ELR (cell line): ENCODE measurements at regions not wholly inside any gene's neighbourhood (a gene's known extent, or its start where the extent isn't known, plus 50 kb on each side); places are given as distances from the start of the nearest gene placed in this dataset.
"Not testable (repeated sequence)": the region's sequence is repeated elsewhere in the genome, so short reads cannot be mapped to it uniquely, and the experiment has no call there.

ENCODE experiments used
- DNase-seq: peaks from one replicate; pipeline ENCODE4 v3.0.0-alpha.2; 2015; ENCODE audit warnings: low read depth

DNA sequence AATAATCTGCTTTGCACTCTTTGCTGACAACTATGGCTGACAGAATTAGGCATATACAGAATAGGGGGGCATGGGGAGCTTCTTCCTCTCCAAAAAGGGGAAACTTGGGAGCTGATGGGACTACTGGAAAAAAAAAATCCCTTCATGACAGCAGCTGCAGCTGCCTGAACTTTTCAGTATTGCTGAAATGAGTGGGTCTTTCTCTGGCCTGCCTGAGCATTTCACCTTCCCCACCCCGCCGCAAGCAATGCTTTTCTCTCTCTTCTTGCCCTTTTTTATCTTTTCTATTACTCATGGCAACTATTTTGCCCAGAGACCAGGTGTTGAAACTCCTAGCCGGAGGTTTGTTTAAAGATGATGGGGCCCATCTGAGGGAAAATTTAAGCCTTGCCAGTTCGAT, 244.9 kb downstream of the SEMA3D start:
- DNase-seq, result no peak

- no peak for DNase-seq
These were observed 245.6 kb downstream of the SEMA3D start for GRCh38 chr7:84941291-84941690.

DNA sequence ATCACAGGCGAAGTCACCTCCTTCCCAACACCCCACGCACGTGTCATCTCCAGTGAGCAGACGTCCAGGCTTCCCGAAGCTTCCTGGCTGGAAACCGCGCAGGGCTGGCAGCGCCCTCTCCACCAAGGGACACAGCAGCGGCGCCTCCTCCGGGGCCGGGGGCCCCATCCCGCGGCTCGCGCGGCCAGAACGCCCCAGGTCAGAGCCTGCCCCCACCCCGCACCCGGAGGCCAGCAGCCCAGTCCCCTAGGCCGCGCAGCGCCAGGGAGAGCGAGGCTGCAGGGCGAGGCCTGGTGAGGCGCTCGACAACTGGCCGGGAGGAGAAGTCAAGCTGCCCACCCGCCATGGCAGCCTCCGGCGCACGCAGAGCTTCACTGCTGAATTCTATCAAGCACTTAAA, 247.0 kb downstream of the SEMA3D start:
- no peak for DNase-seq

GRCh38 chr7:84939442-84939841, 247.4 kb downstream of the SEMA3D start:
- DNase-seq, result no peak

- DNase-seq, result no peak
These were observed 262.5 kb downstream of the SEMA3D start for GRCh38 chr7:84924353-84924752.

- DNase-seq, result no peak
These were observed 263.5 kb downstream of the SEMA3D start for GRCh38 chr7:84923348-84923747.

- DNase-seq, result no peak
These were observed 265.7 kb downstream of the SEMA3D start for GRCh38 chr7:84921154-84921553.

GRCh38 chr7:84916973-84917372, 269.9 kb downstream of the SEMA3D start:
- DNase-seq, result not testable (repeated sequence)

DNA sequence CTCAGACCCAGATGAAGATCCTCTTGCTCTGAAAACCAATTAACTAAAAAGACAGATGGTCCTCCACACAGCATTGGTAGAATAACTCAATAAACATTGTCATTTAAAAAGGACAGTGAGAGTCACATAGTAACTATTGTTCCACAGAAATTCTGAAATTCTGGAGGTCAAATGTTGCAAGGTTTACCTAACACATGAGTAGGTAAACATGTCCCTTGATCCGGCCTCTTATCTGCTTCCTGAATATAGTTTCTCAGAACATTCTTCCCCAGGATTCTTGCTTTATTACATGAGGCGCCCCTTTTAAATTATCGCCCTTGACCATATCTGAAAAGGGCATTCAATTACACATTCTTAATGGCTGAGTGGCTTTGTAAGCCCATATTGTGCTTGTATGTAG, 270.7 kb downstream of the SEMA3D start:
- no peak for DNase-seq

DNA sequence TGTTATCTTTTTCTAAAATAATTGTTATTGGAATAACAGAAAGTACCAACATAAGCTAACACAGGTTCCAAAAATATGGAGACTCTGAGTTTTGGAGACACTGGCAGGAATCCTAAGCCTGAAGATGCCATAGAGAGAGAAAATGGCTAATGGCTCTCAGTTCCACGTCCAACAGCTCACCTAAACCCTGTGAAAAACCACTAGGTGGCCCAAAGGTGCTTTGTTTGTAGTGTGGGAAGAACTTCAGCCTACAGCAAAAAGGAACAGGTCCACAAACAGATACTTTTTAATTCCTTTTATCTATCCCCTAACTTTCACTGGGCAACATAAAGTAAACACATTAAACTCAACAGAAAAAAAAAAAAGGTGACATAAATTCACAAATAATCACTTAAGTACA, 272.3 kb downstream of the SEMA3D start:
- DNase-seq, result peak; percentile 2

DNA sequence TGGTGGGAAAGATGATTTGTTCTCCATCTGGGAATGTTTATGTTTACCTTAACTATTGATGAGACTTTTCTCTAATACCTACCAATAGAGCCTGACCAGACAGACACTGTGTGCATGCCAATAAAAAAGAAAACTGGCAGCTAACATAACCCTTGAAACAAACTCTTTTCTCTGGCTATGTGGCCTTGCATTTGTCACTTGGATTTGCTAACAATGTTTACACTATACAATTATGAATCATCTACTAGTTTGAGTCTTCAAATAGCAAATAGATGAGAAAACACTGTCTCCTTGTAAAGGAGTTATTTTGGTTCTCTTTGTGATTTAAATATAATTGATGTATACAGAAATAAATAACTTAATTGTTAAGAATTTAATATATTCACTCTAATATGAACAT, 273.1 kb downstream of the SEMA3D start:
- DNase-seq, result peak; percentile 70

- DNase-seq, result peak; percentile 13
These were observed 273.7 kb downstream of the SEMA3D start for GRCh38 chr7:84912993-84913635.

- DNase-seq, result no peak
These were observed 274.3 kb downstream of the SEMA3D start for GRCh38 chr7:84912537-84912936.

- no peak for DNase-seq
These were observed 274.8 kb downstream of the SEMA3D start for GRCh38 chr7:84912018-84912417.

- no peak for DNase-seq
These were observed 275.8 kb downstream of the SEMA3D start for GRCh38 chr7:84911077-84911476.

- DNase-seq, result peak; percentile 2
These were observed 276.5 kb downstream of the SEMA3D start for GRCh38 chr7:84910322-84910721.

- no peak for DNase-seq
These were observed 278.6 kb downstream of the SEMA3D start for GRCh38 chr7:84908196-84908793.

GRCh38 chr7:84906889-84907288, 280.0 kb downstream of the SEMA3D start:
- DNase-seq, result no peak

- peak; percentile 41 for DNase-seq
These were observed 282.3 kb downstream of the SEMA3D start for GRCh38 chr7:84904561-84904960.

- DNase-seq, result no peak
These were observed 285.5 kb downstream of the SEMA3D start for GRCh38 chr7:84901366-84901765.

DNA sequence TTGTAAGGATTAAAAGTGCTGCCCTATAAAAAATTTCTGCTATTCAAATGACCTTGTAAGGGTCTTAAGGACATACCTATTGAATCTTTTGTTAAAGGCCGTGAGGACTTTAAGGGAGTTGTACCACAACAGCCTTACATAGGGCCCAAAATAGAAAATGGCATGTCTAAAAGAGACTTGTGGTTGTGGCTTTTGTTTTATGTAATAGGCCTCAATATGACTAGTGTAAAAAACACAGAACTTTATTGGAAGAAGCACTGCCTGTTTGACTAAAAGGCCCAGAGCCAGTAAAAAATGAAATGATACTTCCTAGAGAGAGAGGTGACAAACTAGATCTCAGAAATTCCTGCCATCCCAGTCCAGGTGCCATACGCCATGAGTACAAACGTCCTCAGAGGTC, 286.6 kb downstream of the SEMA3D start:
- DNase-seq, result no peak

- no peak for DNase-seq
These were observed 291.3 kb downstream of the SEMA3D start for GRCh38 chr7:84895563-84895962.

DNA sequence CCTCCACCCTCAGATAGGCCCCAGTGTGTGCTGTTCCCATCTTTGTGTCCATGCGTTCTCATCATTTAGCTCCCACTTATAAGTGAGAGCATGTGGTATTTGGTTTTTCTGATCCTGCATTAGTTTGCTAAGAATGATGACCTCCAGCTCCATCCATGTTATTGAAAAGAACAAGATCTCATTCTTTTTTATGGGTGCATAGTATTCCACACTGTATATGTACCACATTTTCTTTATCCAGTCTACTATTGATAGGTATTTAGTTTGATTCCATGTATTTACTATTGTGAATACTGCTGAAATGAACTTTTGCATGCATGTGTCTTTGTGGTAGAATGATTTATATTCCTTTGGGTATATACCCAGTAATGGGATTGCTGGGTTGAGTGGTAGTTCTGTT, 303.3 kb downstream of the SEMA3D start:
- DNase-seq, result not testable (repeated sequence)

DNA sequence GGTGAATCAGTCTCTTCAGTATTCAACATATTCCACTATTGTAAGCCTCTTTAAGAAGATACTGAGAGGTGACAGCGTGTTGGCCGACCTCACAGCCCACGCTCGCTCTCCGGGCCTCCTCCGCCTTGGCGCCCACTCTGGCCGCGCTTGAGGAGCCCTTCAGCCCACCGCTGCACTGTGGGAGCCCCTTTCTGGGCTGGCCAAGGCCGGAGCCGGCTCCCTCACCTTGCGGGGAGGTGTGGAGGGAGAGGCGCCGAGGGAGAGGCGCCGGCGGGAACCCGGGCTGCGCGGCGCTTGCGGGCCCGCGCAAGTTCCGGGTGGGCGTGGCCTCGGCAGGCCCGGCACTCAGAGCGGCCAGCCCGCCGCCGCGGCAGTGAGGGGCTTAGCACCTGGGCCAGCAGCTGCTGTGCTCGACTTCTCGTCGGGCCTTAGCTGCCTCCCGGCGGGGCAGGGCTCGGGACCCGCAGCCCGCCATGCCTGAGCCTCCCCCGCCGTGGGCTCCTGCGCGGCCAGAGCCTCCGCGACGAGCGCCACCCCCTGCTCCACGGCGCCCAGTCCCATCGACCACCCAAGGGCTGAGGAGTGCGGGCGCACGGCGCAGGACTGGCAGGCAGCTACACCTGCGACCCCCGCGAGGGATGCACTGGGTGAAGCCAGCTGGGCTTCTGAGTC, 306.4 kb downstream of the SEMA3D start:
- not testable (repeated sequence) for DNase-seq
